Right lobe of liver (tissue), 4 donors: ENCODE measurements at regions not wholly inside any gene's neighbourhood (a gene's known extent, or its start where the extent isn't known, plus 50 kb on each side); places are given as distances from the start of the nearest gene placed in this dataset.

Experiments
- POLR2A ChIP-seq: fragments of 450-650 bp; IDR thresholded peaks from one replicate; pipeline ENCODE4 v1.6.1; 2017; ENCODE audit warnings: antibody characterized with exemption, mild to moderate bottlenecking
- TF ChIP-seq, protein P1 (sequence below), 4 donors: fragments of 200-600 bp in 3 of 4; fragments of 450-650 bp in 1 of 4; IDR thresholded peaks; one replicate each; pipeline versions ENCODE4 v1.5.1 to v1.8.0; 2016 to 2022; ENCODE audit warnings: antibody characterized with exemption in 4 of 4, mild to moderate bottlenecking in 2 of 4
- donor health status: DM: no; HTN: no; CAD: no.
- donor health status: DM: no; HTN: no; CAD: no.
- donor health status: DM: no; HTN: yes; CAD: no.

DNA sequence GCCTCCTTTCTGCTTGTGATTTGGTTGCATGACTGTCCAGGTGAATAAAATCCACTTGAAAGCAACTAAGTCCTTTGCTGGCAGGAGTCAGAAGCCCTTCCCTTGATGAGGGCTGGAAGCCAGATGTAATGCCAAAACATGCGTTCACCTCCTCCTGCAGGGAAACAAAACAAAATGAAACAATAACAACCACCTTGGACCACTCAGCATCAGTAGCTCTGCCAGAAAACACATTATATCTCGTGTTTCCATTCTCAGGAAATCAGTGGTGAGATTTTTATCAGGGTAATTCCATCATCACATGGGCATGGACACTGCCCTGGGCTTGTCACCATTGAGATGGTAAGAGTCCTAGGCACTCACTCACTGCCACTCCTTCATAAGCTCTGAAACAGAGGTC, 350.3 kb upstream of the ACTBL2 start:
- TF ChIP-seq POLR2A, result no peak
- TF ChIP-seq, protein P1, sequence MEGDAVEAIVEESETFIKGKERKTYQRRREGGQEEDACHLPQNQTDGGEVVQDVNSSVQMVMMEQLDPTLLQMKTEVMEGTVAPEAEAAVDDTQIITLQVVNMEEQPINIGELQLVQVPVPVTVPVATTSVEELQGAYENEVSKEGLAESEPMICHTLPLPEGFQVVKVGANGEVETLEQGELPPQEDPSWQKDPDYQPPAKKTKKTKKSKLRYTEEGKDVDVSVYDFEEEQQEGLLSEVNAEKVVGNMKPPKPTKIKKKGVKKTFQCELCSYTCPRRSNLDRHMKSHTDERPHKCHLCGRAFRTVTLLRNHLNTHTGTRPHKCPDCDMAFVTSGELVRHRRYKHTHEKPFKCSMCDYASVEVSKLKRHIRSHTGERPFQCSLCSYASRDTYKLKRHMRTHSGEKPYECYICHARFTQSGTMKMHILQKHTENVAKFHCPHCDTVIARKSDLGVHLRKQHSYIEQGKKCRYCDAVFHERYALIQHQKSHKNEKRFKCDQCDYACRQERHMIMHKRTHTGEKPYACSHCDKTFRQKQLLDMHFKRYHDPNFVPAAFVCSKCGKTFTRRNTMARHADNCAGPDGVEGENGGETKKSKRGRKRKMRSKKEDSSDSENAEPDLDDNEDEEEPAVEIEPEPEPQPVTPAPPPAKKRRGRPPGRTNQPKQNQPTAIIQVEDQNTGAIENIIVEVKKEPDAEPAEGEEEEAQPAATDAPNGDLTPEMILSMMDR (IDR thresholded peaks at IDR 0.05), result no peak
